Testis (tissue), 2 donors: ENCODE measurements at regions not wholly inside any gene's neighbourhood (a gene's known extent, or its start where the extent isn't known, plus 50 kb on each side); places are given as distances from the start of the nearest gene placed in this dataset.
A peak's percentile ranks its signal among the peaks of the same experiment; 100 is the strongest.

ENCODE experiments used
- DNase-seq: peaks from one replicate; pipeline ENCODE4 v3.0.0-alpha.2; 2019
- H3K27ac ChIP-seq, 2 donors: fragments of 200-600 bp; sonication (generic); one replicate each; pipeline ENCODE4 v1.5.1; 2019
- H3K27me3 ChIP-seq: fragments of 200-600 bp; sonication (generic); one replicate; pipeline ENCODE4 v1.5.1; 2019
- H3K36me3 ChIP-seq: fragments of 200-600 bp; sonication (generic); one replicate; pipeline ENCODE4 v1.5.1; 2017; ENCODE audit warnings: low read depth; ENCODE audit errors: missing control alignments
- H3K4me1 ChIP-seq: fragments of 200-600 bp; sonication (generic); one replicate; pipeline ENCODE4 v1.5.1; 2019
- H3K4me3 ChIP-seq, 2 donors: fragments of 200-600 bp; sonication (generic); one replicate each; pipeline ENCODE4 v1.5.1; 2017 to 2019
- H3K9me3 ChIP-seq: fragments of 200-600 bp; sonication (generic); one replicate; pipeline ENCODE4 v1.5.1; 2017
- POLR2A ChIP-seq: fragments of 450-650 bp; IDR thresholded peaks from one replicate; pipeline ENCODE4 v1.6.1; 2017; ENCODE audit warnings: antibody characterized with exemption, mild to moderate bottlenecking, moderate library complexity
- WGBS, 2 donors: methylation state at CpG; one replicate each; pipeline ENCODE4 v1.1.5; 2018; 5-methylcytosine and 5-hydroxymethylcytosine counted together
- intact Hi-C: fragments of 100-400 bp; cut with DNase I; formaldehyde crosslinking; loops from one replicate; pipeline ENCODE4 v1.15.1; 2023; ENCODE audit warnings: low total_unique reads
- TF ChIP-seq, protein P1 (sequence below), 3 experiments: fragments of 450-650 bp in 2 of 3; fragments of 200-600 bp in 1 of 3; sonication (generic) in 1 of 3; IDR thresholded peaks; one replicate each; pipeline ENCODE4 v1.5.1; 2016 to 2019; ENCODE audit warnings: antibody characterized with exemption in 3 of 3, mild to moderate bottlenecking in 2 of 3, moderate library complexity in 1 of 3

DNA sequence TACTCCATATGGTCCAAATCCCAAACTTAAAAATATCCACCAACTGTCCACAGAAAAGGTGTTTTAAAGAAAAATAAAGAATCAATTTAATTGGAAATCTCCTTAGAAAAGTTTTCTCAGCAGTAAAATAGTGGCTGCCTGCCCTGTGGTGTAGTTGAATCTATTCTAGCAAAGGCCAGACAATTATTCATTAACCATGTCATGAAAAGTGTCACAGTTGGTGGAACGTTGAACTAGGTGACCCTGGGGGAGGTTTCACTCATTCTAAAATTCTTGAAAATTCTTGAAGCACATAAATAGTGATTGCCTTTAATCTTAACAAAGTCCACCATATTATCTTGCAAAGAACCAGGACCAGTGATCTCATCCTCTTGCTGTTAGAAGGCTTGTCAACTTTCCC is 78.4 kb upstream of the GZMB start:
- Histone ChIP-seq H3K9me3 (no peaks in the 10 kb centered on the region), H3K27ac (no peak overlapping the region), H3K4me1 (no peaks in the 10 kb centered on the region), H3K27me3 (no peaks in the 10 kb centered on the region), H3K36me3 (no peaks in the 10 kb centered on the region), H3K4me3 (no peak overlapping the region)
- TF ChIP-seq, protein P1, sequence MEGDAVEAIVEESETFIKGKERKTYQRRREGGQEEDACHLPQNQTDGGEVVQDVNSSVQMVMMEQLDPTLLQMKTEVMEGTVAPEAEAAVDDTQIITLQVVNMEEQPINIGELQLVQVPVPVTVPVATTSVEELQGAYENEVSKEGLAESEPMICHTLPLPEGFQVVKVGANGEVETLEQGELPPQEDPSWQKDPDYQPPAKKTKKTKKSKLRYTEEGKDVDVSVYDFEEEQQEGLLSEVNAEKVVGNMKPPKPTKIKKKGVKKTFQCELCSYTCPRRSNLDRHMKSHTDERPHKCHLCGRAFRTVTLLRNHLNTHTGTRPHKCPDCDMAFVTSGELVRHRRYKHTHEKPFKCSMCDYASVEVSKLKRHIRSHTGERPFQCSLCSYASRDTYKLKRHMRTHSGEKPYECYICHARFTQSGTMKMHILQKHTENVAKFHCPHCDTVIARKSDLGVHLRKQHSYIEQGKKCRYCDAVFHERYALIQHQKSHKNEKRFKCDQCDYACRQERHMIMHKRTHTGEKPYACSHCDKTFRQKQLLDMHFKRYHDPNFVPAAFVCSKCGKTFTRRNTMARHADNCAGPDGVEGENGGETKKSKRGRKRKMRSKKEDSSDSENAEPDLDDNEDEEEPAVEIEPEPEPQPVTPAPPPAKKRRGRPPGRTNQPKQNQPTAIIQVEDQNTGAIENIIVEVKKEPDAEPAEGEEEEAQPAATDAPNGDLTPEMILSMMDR (IDR thresholded peaks at IDR 0.05) = no peak
- TF ChIP-seq POLR2A = no peak
- intact Hi-C loops = no loop called here
- WGBS, 2 donors = 73 to 74% methylated on average over 1 of the region's 1 CpG
- no peak for DNase-seq

DNA sequence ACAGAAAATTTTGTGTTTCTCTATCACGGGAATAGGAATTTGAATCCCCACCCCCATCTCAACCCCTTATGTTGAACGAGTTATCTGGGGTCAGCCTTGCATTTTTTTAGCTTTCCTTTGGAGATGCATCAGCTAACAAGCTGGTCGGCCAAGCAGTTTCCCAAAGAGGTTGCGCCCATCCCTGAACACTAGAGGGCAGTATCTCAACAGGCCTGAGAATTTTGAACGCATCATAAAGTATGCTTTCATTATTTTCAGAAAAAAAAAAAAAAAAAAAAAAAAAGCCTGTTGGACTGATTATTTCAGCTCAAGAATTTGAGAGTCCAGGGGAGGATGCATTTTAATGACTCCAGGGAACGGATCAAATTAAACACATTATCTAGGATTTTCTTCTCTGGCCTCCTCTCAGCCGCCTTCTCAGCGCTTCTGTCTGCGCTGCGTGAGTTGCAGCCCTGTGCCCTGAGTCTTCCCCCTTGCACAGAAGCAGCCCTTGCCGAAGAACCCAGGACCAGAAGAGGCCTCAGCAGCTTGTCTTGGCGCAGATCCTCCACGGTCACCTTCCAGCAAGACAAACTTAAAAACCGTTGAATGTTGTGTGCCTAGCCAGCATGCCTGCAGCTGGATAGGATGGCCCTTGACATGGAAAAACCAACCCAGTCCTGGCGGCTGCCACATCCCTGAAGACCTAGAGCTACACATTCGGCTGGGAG is 76.6 kb upstream of the GZMB start:
- Histone ChIP-seq H3K27me3 (no peaks in the 10 kb centered on the region), H3K9me3 (no peaks in the 10 kb centered on the region), H3K27ac (no peak overlapping the region), H3K36me3 (no peaks in the 10 kb centered on the region), H3K4me3 (peak overlapping the region; percentile 25 to 49), H3K4me1 (no peaks in the 10 kb centered on the region)
- TF ChIP-seq POLR2A = no peak
- TF ChIP-seq, protein P1 (IDR thresholded peaks at IDR 0.05) = peak; percentile 21 to 80 (median 62)
- DNase-seq = peak; percentile 82
- WGBS, 2 donors = 5 to 12% methylated on average over 16 of the region's 16 CpGs
- intact Hi-C loops = no loop called here

DNA sequence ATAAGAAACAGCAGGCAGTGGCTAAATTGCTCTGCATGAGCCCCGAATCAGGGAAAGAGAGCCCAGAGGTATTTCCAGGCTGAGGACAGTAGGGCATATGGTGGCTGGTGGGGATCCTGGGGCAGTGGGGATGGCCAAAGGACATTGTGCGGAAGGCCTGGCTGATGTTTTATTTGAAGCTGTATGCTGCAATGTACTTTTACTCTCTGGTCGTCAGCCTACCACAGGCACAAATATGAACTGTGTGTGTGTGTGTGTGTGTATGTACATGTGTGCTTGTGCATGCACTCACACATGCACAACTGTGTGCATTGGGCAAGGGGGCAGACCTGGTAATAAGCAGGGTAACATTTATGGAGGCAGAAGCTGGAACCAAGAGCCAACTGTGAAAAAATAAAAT is 74.7 kb upstream of the GZMB start:
- no peaks in the 10 kb centered on the region for H3K27me3 ChIP-seq
- H3K9me3 ChIP-seq = no peaks in the 10 kb centered on the region
- H3K4me1 ChIP-seq = no peaks in the 10 kb centered on the region
- no peak for DNase-seq
- no peak for TF ChIP-seq POLR2A
- TF ChIP-seq, protein P1 (IDR thresholded peaks at IDR 0.05) = no peak
- H3K4me3 ChIP-seq = no peak overlapping the region
- H3K27ac ChIP-seq = no peak overlapping the region
- intact Hi-C loops = no loop called here
- WGBS, 2 donors = 83 to 89% methylated on average over 3 of the region's 3 CpGs
- no peaks in the 10 kb centered on the region for H3K36me3 ChIP-seq

DNA sequence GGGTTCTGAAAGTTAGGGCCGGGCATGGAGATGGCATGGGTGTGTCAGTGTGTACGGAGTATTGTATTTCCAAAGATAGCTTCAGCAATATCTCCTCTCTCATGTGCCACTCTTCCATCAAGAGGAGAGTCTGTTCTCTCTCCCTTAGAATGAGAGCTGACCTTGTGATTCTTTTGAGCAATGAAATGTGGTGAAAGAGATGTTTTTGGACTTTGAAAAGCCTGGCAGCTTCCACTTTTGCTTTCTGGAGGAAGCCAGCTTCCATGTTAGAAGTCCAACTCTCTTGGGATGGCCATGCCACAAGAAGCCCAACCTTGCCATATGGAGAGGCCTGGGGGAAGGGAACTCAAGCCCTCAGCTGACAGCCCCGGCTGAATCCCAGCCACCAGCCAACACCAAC is 72.4 kb upstream of the GZMB start:
- H3K9me3 ChIP-seq = no peaks in the 10 kb centered on the region
- H3K36me3 ChIP-seq = no peaks in the 10 kb centered on the region
- no peak for TF ChIP-seq POLR2A
- TF ChIP-seq, protein P1 (IDR thresholded peaks at IDR 0.05) = no peak
- no peak overlapping the region for H3K4me3 ChIP-seq
- H3K27ac ChIP-seq = no peak overlapping the region
- H3K4me1 ChIP-seq = no peaks in the 10 kb centered on the region
- intact Hi-C loops = no loop called here
- DNase-seq = no peak
- 85 to 87% methylated on average over 3 of the region's 3 CpGs for WGBS, 2 donors
- no peaks in the 10 kb centered on the region for H3K27me3 ChIP-seq

DNA sequence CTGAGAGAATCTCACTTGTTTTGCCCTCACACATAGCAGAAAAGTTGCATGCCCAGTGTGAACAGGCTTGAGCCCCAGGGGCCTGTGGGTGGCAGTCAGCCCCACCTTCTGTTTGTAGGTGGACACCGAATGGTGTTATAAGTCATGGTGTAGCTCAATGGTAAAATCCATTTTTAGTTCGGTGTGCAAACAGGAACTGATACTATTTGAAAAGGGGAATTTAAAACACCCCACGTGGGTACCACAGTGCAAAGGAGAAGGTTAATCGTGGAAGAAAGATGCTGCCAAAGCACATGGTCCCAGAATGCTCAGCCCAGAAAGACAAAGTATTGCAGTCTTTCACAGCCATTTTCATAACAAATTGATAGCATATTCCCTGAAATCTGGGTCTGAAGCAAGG is 71.8 kb upstream of the GZMB start:
- no peak overlapping the region for H3K4me3 ChIP-seq
- DNase-seq = no peak
- TF ChIP-seq POLR2A = no peak
- TF ChIP-seq, protein P1 (IDR thresholded peaks at IDR 0.05) = no peak
- 85 to 90% methylated on average over 4 of the region's 4 CpGs for WGBS, 2 donors
- H3K4me1 ChIP-seq = no peaks in the 10 kb centered on the region
- no peaks in the 10 kb centered on the region for H3K9me3 ChIP-seq
- no peaks in the 10 kb centered on the region for H3K27me3 ChIP-seq
- intact Hi-C loops = no loop called here
- no peaks in the 10 kb centered on the region for H3K36me3 ChIP-seq
- H3K27ac ChIP-seq = no peak overlapping the region
